ENCODE measurements at regions not wholly inside any gene's neighbourhood (a gene's known extent, or its start where the extent isn't known, plus 50 kb on each side); places are given as distances from the start of the nearest gene placed in this dataset.

- no peak overlapping the region for H3K27ac ChIP-seq (ENCODE audit: low read depth, low read length)
- H4K5ac ChIP-seq (ENCODE audit: insufficient read length, low read depth, low read length): no peak overlapping the region
- no peak overlapping the region for H4K91ac ChIP-seq (replicated peaks; ENCODE audit: insufficient read length, low read length)
- H2BK12ac ChIP-seq (ENCODE audit: low read depth, low read length): no peak overlapping the region
- H3K23ac ChIP-seq (ENCODE audit: insufficient read length): no peak overlapping the region
- no peaks in the 10 kb centered on the region for H3K4me1 ChIP-seq (replicated peaks in 1 of 4; ENCODE audit: control insufficient read depth in 3 of 4, insufficient read depth in 4 of 4, low read length in 3 of 4)
- no peaks in the 10 kb centered on the region for H3K23me2 ChIP-seq (ENCODE audit: low read depth, low read length)
- H3K18ac ChIP-seq (ENCODE audit: extremely low read depth, low read length): no peak overlapping the region
- H2AK5ac ChIP-seq (ENCODE audit: low read depth, low read length): no peak overlapping the region
- no peak overlapping the region for H2BK20ac ChIP-seq (ENCODE audit: low read length)
- FAIRE-seq (no peak), DNase-seq (ENCODE audit: low read depth in 1 of 2, low spot score in 2 of 2) (no peak)
- H3K36me3 ChIP-seq (ENCODE audit: control insufficient read depth in 2 of 4, insufficient read depth in 4 of 4, low read length in 3 of 4): no peaks in the 10 kb centered on the region
- WGBS, 2 experiments (ENCODE audit: extremely low coverage in 1 of 2, insufficient coverage in 1 of 2, insufficient read length in 1 of 2, insufficient replicate concordance in 2 of 2, low coverage in 1 of 2, low lambda C conversion rate in 2 of 2, missing lambda C conversion rate in 1 of 2): 88% methylated on average over 1 of the region's 1 CpG; no CpG with 5 or more reads in 1 of the 2 experiments
- H2BK15ac ChIP-seq (ENCODE audit: low read length): no peak overlapping the region
- ChIA-PET CTCF (ENCODE audit: partially characterized antibody) (interaction anchor here (3.6 kb wide), 1 partner anchor 142 kb away, joined by 13 read pairs; no protein-coding TSS in a partner anchor), POLR2A (ENCODE audit: partially characterized antibody) (no interaction called here)
- H3K14ac ChIP-seq (ENCODE audit: insufficient read length): no peak overlapping the region
- no peak overlapping the region for H2BK120ac ChIP-seq (replicated peaks; ENCODE audit: low read depth, low read length)
- no peaks in the 10 kb centered on the region for H4K20me1 ChIP-seq (replicated peaks in 1 of 2; ENCODE audit: control insufficient read depth in 1 of 2, insufficient read depth in 2 of 2, low read length in 2 of 2)
- no peak overlapping the region for H3K9ac ChIP-seq (replicated peaks in 1 of 4; ENCODE audit: extremely low read depth in 1 of 4, low read depth in 3 of 4, low read length in 3 of 4)
- H3K4ac ChIP-seq (replicated peaks; ENCODE audit: insufficient read length, low read depth, low read length): no peak overlapping the region
- no peaks in the 10 kb centered on the region for H3K9me3 ChIP-seq (ENCODE audit: insufficient read depth in 2 of 2, low read depth in 1 of 2, low read length in 1 of 2)
- no peak overlapping the region for H4K8ac ChIP-seq (ENCODE audit: extremely low read depth, insufficient read depth, low read length)
- H3K56ac ChIP-seq (replicated peaks; ENCODE audit: insufficient read length, low read depth, low read length): no peak overlapping the region
- H3K4me3 ChIP-seq (ENCODE audit: extremely low read depth in 1 of 4, insufficient read depth in 2 of 4, low read depth in 3 of 4, low read length in 4 of 4): no peak overlapping the region
- no peak overlapping the region for H2BK5ac ChIP-seq (ENCODE audit: low read depth, low read length)
- H3K79me2 ChIP-seq (ENCODE audit: control insufficient read depth in 1 of 2, insufficient read depth in 2 of 2, low read length in 2 of 2): no peaks in the 10 kb centered on the region
- no peaks in the 10 kb centered on the region for H3K27me3 ChIP-seq (replicated peaks in 1 of 4; ENCODE audit: control insufficient read depth in 3 of 4, extremely low read depth in 1 of 4, insufficient read depth in 3 of 4, low read length in 3 of 4)
- H3K4me2 ChIP-seq (ENCODE audit: insufficient read depth in 1 of 2, low read depth in 2 of 2, low read length in 2 of 2): no peak overlapping the region
- no peaks in the 10 kb centered on the region for H3K79me1 ChIP-seq (ENCODE audit: low read depth, low read length)
- H2AFZ ChIP-seq (ENCODE audit: low read length): no peak overlapping the region
- TF ChIP-seq SIX5 (IDR thresholded peaks at IDR 0.05; ENCODE audit: low read depth, low read length) (no peak), TBP (IDR thresholded peaks at IDR 0.05; ENCODE audit: low read depth, low read length) (no peak), GABPA (IDR thresholded peaks at IDR 0.05; ENCODE audit: borderline replicate concordance, insufficient read depth, low read length) (no peak), KDM5A (IDR thresholded peaks at IDR 0.05; ENCODE audit: low read length) (no peak), TAF1 (IDR thresholded peaks at IDR 0.05; ENCODE audit: low read depth, low read length) (no peak), ZNF274 (IDR thresholded peaks at IDR 0.05; ENCODE audit: borderline replicate concordance, extremely low read depth, low read length) (no peak), BACH1 (IDR thresholded peaks at IDR 0.05; ENCODE audit: low read length) (no peak), EGR1 (IDR thresholded peaks at IDR 0.05; ENCODE audit: borderline replicate concordance, low read depth, low read length) (no peak), MAX (IDR thresholded peaks at IDR 0.05) (no peak)
These were observed 843.4 kb downstream of the EPHA3 start for GRCh38 chr3:89950772-89951171.

All from H1 (cell line).